MCF 10A (cell line): ENCODE measurements at regions not wholly inside any gene's neighbourhood (a gene's known extent, or its start where the extent isn't known, plus 50 kb on each side); places are given as distances from the start of the nearest gene placed in this dataset.

Experiments used
- BruUV-seq: library from RNA; stranded (reverse); fragments of 400-500 nt; replicated peaks from 2 replicates; lab custom pipeline; 2021; lab: Mats Ljungman, UMichigan
- CTCF ChIA-PET: fragments of 300-600 bp; sonication (Branson Sonifier 250); formaldehyde crosslinking; extraction: SDS; loops from one replicate; lab custom pipeline; 2021; ENCODE audit warnings: antibody characterized with exemption, inconsistent platforms; lab: Yijun Ruan, JAX
- POLR2A ChIA-PET: fragments of 300-600, 350-650 bp; sonication (Branson Sonifier 250); formaldehyde crosslinking; extraction: SDS; loops from one replicate; lab custom pipeline; 2020; ENCODE audit warnings: antibody characterized with exemption, inconsistent platforms; lab: Yijun Ruan, JAX
- DNase-seq: peaks from one replicate; pipeline ENCODE4 v3.0.0-alpha.2; 2018; ENCODE audit not compliant: unreplicated experiment
- H3K27ac Mint-ChIP-seq: one replicate; pipeline ENCODE4 v1.8.0; 2022; ENCODE audit warnings: mild to moderate bottlenecking, low read depth, mixed read lengths; ENCODE audit not compliant: unreplicated experiment
- H3K27me3 Mint-ChIP-seq: one replicate; pipeline ENCODE4 v1.8.0; 2022; ENCODE audit warnings: mixed read lengths; ENCODE audit not compliant: insufficient read depth, unreplicated experiment
- H3K36me3 Mint-ChIP-seq: one replicate; pipeline ENCODE4 v1.8.0; 2022; ENCODE audit warnings: mild to moderate bottlenecking, moderate library complexity, mixed read lengths; ENCODE audit not compliant: insufficient read depth, unreplicated experiment
- H3K4me1 Mint-ChIP-seq: one replicate; pipeline ENCODE4 v1.8.0; 2022; ENCODE audit warnings: mixed read lengths; ENCODE audit not compliant: insufficient read depth, unreplicated experiment
- H3K4me3 Mint-ChIP-seq: one replicate; pipeline ENCODE4 v1.8.0; 2022; ENCODE audit warnings: mild to moderate bottlenecking, moderate library complexity, mixed read lengths; ENCODE audit not compliant: unreplicated experiment
- H3K9me3 Mint-ChIP-seq: one replicate; pipeline ENCODE4 v1.8.0; 2022; ENCODE audit warnings: mixed read lengths; ENCODE audit not compliant: unreplicated experiment
- CTCF ChIP-seq: fragments of 200-600 bp; IDR thresholded peaks from one replicate; pipeline ENCODE4 v1.8.0; 2022; ENCODE audit warnings: antibody characterized with exemption, mild to moderate bottlenecking; ENCODE audit not compliant: unreplicated experiment
- intact Hi-C: fragments of 100-400 bp; cut with micrococcal nuclease; formaldehyde crosslinking; loops from 2 replicates; pipeline ENCODE4 v1.14.1; 2022

GRCh38 chr2:128642316-128642715 lies 323.6 kb upstream of the HS6ST1 start:
- ChIA-PET CTCF (no interaction called here), POLR2A (no interaction called here)
- Mint-ChIP-seq H3K27me3 (no peaks in the 10 kb centered on the region), H3K4me3 (no peak overlapping the region), H3K27ac (no peak overlapping the region), H3K9me3 (peaks cover 6% of the 10 kb centered on the region), H3K36me3 (no peaks in the 10 kb centered on the region), H3K4me1 (no peaks in the 10 kb centered on the region)
- DNase-seq, result no peak
- intact Hi-C loops, result no loop called here
- no peak for TF ChIP-seq CTCF
- no TSS peak for BruUV-seq

- Mint-ChIP-seq H3K9me3 (peaks cover 6% of the 10 kb centered on the region), H3K4me1 (no peaks in the 10 kb centered on the region), H3K36me3 (no peaks in the 10 kb centered on the region), H3K4me3 (no peak overlapping the region), H3K27me3 (no peaks in the 10 kb centered on the region), H3K27ac (no peak overlapping the region)
- CTCF ChIA-PET, result no interaction called here
- POLR2A ChIA-PET, result no interaction called here
- no peak for TF ChIP-seq CTCF
- BruUV-seq, result no TSS peak
- DNase-seq, result no peak
- intact Hi-C loops, result no loop called here
Observed at GRCh38 chr2:128642821-128643220, 324.2 kb upstream of the HS6ST1 start.

- Mint-ChIP-seq H3K36me3 (no peaks in the 10 kb centered on the region), H3K27me3 (no peaks in the 10 kb centered on the region), H3K27ac (no peak overlapping the region), H3K9me3 (peaks cover 6% of the 10 kb centered on the region), H3K4me3 (no peak overlapping the region), H3K4me1 (no peaks in the 10 kb centered on the region)
- no TSS peak for BruUV-seq
- TF ChIP-seq CTCF, result no peak
- no peak for DNase-seq
- intact Hi-C loops, result no loop called here
- ChIA-PET CTCF (no interaction called here), POLR2A (no interaction called here)
Observed at GRCh38 chr2:128643221-128644065, 324.8 kb upstream of the HS6ST1 start.

GRCh38 chr2:128644156-128644555 lies 325.5 kb upstream of the HS6ST1 start:
- POLR2A ChIA-PET, result no interaction called here

More at GRCh38 chr2:128644156-128644555, 325.5 kb upstream of the HS6ST1 start:
- Mint-ChIP-seq H3K27me3 (no peaks in the 10 kb centered on the region), H3K4me3 (no peak overlapping the region), H3K27ac (no peak overlapping the region), H3K4me1 (no peaks in the 10 kb centered on the region), H3K9me3 (peaks cover 6% of the 10 kb centered on the region), H3K36me3 (no peaks in the 10 kb centered on the region)
- TF ChIP-seq CTCF, result no peak
- BruUV-seq, result no TSS peak
- no peak for DNase-seq
- intact Hi-C loops, result no loop called here
- CTCF ChIA-PET, result interaction anchor here (0.6 kb wide), 1 partner anchor 27 kb away, joined by 4 read pairs; no protein-coding TSS in a partner anchor
